Tibial nerve (tissue), 3 donors: ENCODE measurements at regions not wholly inside any gene's neighbourhood (a gene's known extent, or its start where the extent isn't known, plus 50 kb on each side); places are given as distances from the start of the nearest gene placed in this dataset.

Experiments
- POLR2A ChIP-seq, 2 donors: fragments of 450-650 bp; IDR thresholded peaks; one replicate each; pipeline ENCODE4 v1.6.1; 2017; ENCODE audit warnings: antibody characterized with exemption in 2 of 2, mild to moderate bottlenecking in 2 of 2, moderate library complexity in 2 of 2
- TF ChIP-seq, protein P1 (sequence below), 5 experiments: fragments of 200-600 bp in 3 of 5; fragments of 450-650 bp in 2 of 5; sonication (generic) in 3 of 5; IDR thresholded peaks; one replicate each; pipeline ENCODE4 v1.5.1; 2016 to 2019; ENCODE audit warnings: antibody characterized with exemption in 5 of 5, mild to moderate bottlenecking in 3 of 5, moderate library complexity in 2 of 5

DNA sequence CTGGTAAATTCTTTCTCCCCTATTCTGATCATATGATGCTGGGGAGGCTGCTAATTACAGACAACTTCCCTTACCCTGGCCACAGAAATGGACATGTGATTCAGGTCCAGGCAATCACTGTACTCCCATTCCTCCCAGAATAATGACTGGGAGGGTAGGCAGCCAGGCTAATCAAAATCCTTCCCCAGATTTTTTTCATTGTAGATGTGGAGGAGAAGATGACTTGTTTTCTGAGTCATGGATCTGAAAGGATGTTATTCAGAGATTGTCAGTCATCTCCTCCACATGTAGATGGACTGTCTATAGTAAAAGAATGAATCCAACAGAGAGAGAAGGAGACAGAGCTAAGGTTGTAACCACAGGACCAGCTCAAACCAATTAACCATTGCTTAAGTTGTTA, 123.9 kb upstream of the PUM3 start:
- TF ChIP-seq, protein P1, sequence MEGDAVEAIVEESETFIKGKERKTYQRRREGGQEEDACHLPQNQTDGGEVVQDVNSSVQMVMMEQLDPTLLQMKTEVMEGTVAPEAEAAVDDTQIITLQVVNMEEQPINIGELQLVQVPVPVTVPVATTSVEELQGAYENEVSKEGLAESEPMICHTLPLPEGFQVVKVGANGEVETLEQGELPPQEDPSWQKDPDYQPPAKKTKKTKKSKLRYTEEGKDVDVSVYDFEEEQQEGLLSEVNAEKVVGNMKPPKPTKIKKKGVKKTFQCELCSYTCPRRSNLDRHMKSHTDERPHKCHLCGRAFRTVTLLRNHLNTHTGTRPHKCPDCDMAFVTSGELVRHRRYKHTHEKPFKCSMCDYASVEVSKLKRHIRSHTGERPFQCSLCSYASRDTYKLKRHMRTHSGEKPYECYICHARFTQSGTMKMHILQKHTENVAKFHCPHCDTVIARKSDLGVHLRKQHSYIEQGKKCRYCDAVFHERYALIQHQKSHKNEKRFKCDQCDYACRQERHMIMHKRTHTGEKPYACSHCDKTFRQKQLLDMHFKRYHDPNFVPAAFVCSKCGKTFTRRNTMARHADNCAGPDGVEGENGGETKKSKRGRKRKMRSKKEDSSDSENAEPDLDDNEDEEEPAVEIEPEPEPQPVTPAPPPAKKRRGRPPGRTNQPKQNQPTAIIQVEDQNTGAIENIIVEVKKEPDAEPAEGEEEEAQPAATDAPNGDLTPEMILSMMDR (IDR thresholded peaks at IDR 0.05) = no peak
- no peak for TF ChIP-seq POLR2A (IDR thresholded peaks at IDR 0.05)
